DOHH2 (cell line): ENCODE measurements at regions not wholly inside any gene's neighbourhood (a gene's known extent, or its start where the extent isn't known, plus 50 kb on each side); places are given as distances from the start of the nearest gene placed in this dataset.

Source experiments
- H3F3A ChIP-seq: fragments of 200-600 bp; sonication (generic), shearing (Covaris generic); 2 replicates; pipeline ENCODE4 v1.6.0; 2016; ENCODE audit warnings: antibody characterized with exemption, mild to moderate bottlenecking; ENCODE audit not compliant: control insufficient read depth, insufficient read depth
- H3K27ac ChIP-seq: fragments of 200-600 bp; sonication (generic); 2 replicates; pipeline ENCODE4 v1.5.1; 2014; ENCODE audit warnings: low read depth, mild to moderate bottlenecking, low read length, moderate library complexity
- H3K27me3 ChIP-seq: fragments of 200-600 bp; sonication (generic); 2 replicates; pipeline ENCODE4 v1.6.1; 2014; ENCODE audit warnings: mild to moderate bottlenecking, low read length, mixed read lengths; ENCODE audit not compliant: control insufficient read depth
- H3K36me3 ChIP-seq: fragments of 200-600 bp; sonication (generic); 2 replicates; pipeline ENCODE4 v1.6.1; 2014; ENCODE audit warnings: mild to moderate bottlenecking, low read length, moderate library complexity, mixed read lengths; ENCODE audit not compliant: control insufficient read depth
- H3K4me1 ChIP-seq: fragments of 200-600 bp; sonication (generic); 2 replicates; pipeline ENCODE4 v1.6.1; 2014; ENCODE audit warnings: mild to moderate bottlenecking, low read length, mixed read lengths; ENCODE audit not compliant: control insufficient read depth
- H3K4me2 ChIP-seq: fragments of 200-600 bp; sonication (generic); 2 replicates; pipeline ENCODE4 v1.6.0; 2014; ENCODE audit warnings: mild to moderate bottlenecking, low read length, moderate library complexity
- H3K4me3 ChIP-seq: fragments of 200-600 bp; sonication (generic); 2 replicates; pipeline ENCODE4 v1.5.1; 2014; ENCODE audit warnings: mild to moderate bottlenecking, low read length, mixed read lengths
- H3K79me2 ChIP-seq: fragments of 200-600 bp; sonication (generic); 2 replicates; pipeline ENCODE4 v1.6.1; 2014; ENCODE audit warnings: mild to moderate bottlenecking, low read length, mixed read lengths; ENCODE audit not compliant: control insufficient read depth
- H3K9me2 ChIP-seq: fragments of 200-600 bp; sonication (generic); replicated peaks from 2 replicates; pipeline ENCODE4 v1.6.1; 2014; ENCODE audit warnings: mild to moderate bottlenecking, low read length, mixed read lengths; ENCODE audit not compliant: control insufficient read depth
- H3K9me3 ChIP-seq: fragments of 200-600 bp; sonication (generic); 2 replicates; pipeline ENCODE4 v1.6.1; 2014; ENCODE audit warnings: antibody characterized with exemption, low read length, mixed read lengths; ENCODE audit not compliant: control insufficient read depth, insufficient read depth
- H4K20me1 ChIP-seq: fragments of 200-600 bp; sonication (generic); 2 replicates; pipeline ENCODE4 v1.6.0; 2014; ENCODE audit warnings: low read depth, mild to moderate bottlenecking, antibody characterized with exemption, low read length, moderate library complexity; ENCODE audit not compliant: control insufficient read depth, insufficient read depth
- EZH2phosphoT487 ChIP-seq: fragments of 200-600 bp; sonication (generic); IDR thresholded peaks from 2 replicates; pipeline ENCODE4 v1.6.1; 2017; ENCODE audit warnings: borderline replicate concordance, mild to moderate bottlenecking, antibody characterized with exemption, low read length, moderate library complexity, mixed read lengths
- TF ChIP-seq, protein P1 (sequence below): fragments of 200-600 bp; sonication (generic); IDR thresholded peaks from one replicate; pipeline ENCODE4 v1.5.1; 2014; ENCODE audit warnings: antibody characterized with exemption, mild to moderate bottlenecking, low read depth, low read length; ENCODE audit not compliant: poor library complexity, severe bottlenecking

- Histone ChIP-seq H3K9me3 (no peaks in the 10 kb centered on the region), H3K36me3 (no peaks in the 10 kb centered on the region), H4K20me1 (no peaks in the 10 kb centered on the region), H3F3A (no peaks in the 10 kb centered on the region), H3K27me3 (peaks cover 8% of the 10 kb centered on the region), H3K27ac (no peak overlapping the region), H3K79me2 (no peaks in the 10 kb centered on the region), H3K9me2 (no peaks in the 10 kb centered on the region), H3K4me2 (no peak overlapping the region), H3K4me1 (no peaks in the 10 kb centered on the region), H3K4me3 (no peak overlapping the region)
- TF ChIP-seq, protein P1, sequence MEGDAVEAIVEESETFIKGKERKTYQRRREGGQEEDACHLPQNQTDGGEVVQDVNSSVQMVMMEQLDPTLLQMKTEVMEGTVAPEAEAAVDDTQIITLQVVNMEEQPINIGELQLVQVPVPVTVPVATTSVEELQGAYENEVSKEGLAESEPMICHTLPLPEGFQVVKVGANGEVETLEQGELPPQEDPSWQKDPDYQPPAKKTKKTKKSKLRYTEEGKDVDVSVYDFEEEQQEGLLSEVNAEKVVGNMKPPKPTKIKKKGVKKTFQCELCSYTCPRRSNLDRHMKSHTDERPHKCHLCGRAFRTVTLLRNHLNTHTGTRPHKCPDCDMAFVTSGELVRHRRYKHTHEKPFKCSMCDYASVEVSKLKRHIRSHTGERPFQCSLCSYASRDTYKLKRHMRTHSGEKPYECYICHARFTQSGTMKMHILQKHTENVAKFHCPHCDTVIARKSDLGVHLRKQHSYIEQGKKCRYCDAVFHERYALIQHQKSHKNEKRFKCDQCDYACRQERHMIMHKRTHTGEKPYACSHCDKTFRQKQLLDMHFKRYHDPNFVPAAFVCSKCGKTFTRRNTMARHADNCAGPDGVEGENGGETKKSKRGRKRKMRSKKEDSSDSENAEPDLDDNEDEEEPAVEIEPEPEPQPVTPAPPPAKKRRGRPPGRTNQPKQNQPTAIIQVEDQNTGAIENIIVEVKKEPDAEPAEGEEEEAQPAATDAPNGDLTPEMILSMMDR, result no peak
- no peak for TF ChIP-seq EZH2phosphoT487
These were observed 459.5 kb upstream of the PTGER4 start for GRCh38 chr5:40220260-40220659.

GRCh38 chr5:40217553-40217952 lies 462.2 kb upstream of the PTGER4 start:
- Histone ChIP-seq H3K9me3 (no peaks in the 10 kb centered on the region), H4K20me1 (no peaks in the 10 kb centered on the region), H3K4me1 (no peaks in the 10 kb centered on the region), H3K27me3 (no peaks in the 10 kb centered on the region), H3F3A (no peaks in the 10 kb centered on the region), H3K4me3 (no peak overlapping the region), H3K4me2 (no peak overlapping the region), H3K27ac (no peak overlapping the region), H3K79me2 (no peaks in the 10 kb centered on the region), H3K36me3 (no peaks in the 10 kb centered on the region), H3K9me2 (no peaks in the 10 kb centered on the region; the same call in 1 of the 2 replicates)
- TF ChIP-seq EZH2phosphoT487, result no peak
- TF ChIP-seq, protein P1, result no peak

- Histone ChIP-seq H3K4me3 (no peak overlapping the region), H3K9me2 (no peaks in the 10 kb centered on the region; the same call in none of the 2 replicates), H4K20me1 (no peaks in the 10 kb centered on the region), H3K27me3 (no peaks in the 10 kb centered on the region), H3K4me1 (no peaks in the 10 kb centered on the region), H3K79me2 (no peaks in the 10 kb centered on the region), H3K4me2 (no peak overlapping the region), H3F3A (no peaks in the 10 kb centered on the region), H3K27ac (no peak overlapping the region), H3K9me3 (no peaks in the 10 kb centered on the region), H3K36me3 (no peaks in the 10 kb centered on the region)
- TF ChIP-seq EZH2phosphoT487, result no peak
- TF ChIP-seq, protein P1, result no peak
These were observed 469.0 kb upstream of the PTGER4 start for GRCh38 chr5:40210694-40211093.

GRCh38 chr5:40206030-40206429 lies 473.7 kb upstream of the PTGER4 start:
- Histone ChIP-seq H4K20me1 (no peaks in the 10 kb centered on the region), H3K9me2 (no peaks in the 10 kb centered on the region; the same call in 1 of the 2 replicates), H3F3A (no peaks in the 10 kb centered on the region), H3K27ac (no peak overlapping the region), H3K79me2 (no peaks in the 10 kb centered on the region), H3K9me3 (no peaks in the 10 kb centered on the region), H3K4me1 (no peaks in the 10 kb centered on the region), H3K36me3 (no peaks in the 10 kb centered on the region), H3K27me3 (no peaks in the 10 kb centered on the region), H3K4me2 (no peak overlapping the region), H3K4me3 (no peak overlapping the region)
- TF ChIP-seq EZH2phosphoT487, result no peak
- TF ChIP-seq, protein P1, result no peak
